ENCODE measurements at regions not wholly inside any gene's neighbourhood (a gene's known extent, or its start where the extent isn't known, plus 50 kb on each side); places are given as distances from the start of the nearest gene placed in this dataset.

GRCh38 chr18:50444539-50444938 is 69.7 kb downstream of the SKA1 start:
- DNase-seq (ENCODE audit: low read depth) = no peak

- DNase-seq (ENCODE audit: low read depth) = no peak
Measured at GRCh38 chr18:50446629-50447028, 71.8 kb downstream of the SKA1 start.

- no peak for DNase-seq (ENCODE audit: low read depth)
Measured at GRCh38 chr18:50447102-50447741, 72.4 kb downstream of the SKA1 start.

- DNase-seq (ENCODE audit: low read depth) = no peak
Measured at GRCh38 chr18:50447952-50448351, 73.1 kb downstream of the SKA1 start.

GRCh38 chr18:50451100-50451842 is 76.4 kb downstream of the SKA1 start:
- DNase-seq (ENCODE audit: low read depth) = no peak

- DNase-seq (ENCODE audit: low read depth) = no peak
Measured at GRCh38 chr18:50453014-50453680, 78.3 kb downstream of the SKA1 start.

GRCh38 chr18:50453732-50454131 is 78.9 kb downstream of the SKA1 start:
- DNase-seq (ENCODE audit: low read depth) = no peak

DNA sequence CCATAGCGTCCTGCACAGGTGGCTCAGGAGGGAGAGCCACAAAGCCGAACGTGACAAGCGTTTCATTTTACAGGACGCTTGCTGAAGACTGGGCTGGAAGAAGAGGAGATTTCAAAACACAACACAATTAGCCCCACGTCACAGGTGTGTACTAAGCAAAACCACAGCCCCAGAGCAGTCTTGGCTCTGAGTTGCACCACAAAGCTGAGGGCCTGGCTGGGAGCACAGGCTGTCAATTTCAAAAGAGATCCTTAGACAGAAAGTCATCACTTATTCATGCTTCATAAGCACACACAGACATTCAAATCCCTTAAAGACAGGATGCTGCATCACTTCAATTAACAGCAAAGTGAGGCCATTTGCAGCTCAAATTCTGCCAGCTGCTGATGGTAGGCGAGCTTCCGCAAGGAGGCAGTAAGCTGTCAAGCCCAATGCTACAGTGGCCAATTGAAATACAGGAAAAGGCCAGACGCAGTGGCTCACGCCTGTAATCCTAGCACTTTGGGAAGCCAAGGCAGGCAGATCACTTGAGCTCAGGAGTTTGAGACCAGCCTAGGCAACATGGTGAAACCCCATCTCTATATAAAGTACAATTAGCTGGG is 79.6 kb downstream of the SKA1 start:
- peak; percentile 11 for DNase-seq (ENCODE audit: low read depth)

- no peak for DNase-seq (ENCODE audit: low read depth)
Measured at GRCh38 chr18:50456285-50456684, 81.4 kb downstream of the SKA1 start.

DNA sequence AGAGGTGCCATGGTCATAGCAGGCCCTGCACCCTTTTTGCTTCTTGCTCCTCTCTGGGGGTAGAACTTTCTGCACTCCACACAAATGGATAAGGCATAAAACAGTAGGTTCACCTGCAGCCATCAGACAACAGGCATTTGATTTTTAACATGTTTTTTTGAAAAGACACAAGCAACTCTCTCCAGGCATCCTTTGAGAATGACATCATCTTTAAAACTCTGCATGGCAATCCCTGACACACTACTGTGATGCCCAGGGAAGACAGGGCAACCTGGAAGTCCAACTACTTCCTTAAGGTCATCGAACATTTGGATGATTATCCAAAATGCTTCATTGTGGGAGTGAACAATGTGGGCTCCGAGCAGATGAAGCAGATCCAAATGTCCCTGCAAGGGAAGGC is 82.8 kb downstream of the SKA1 start:
- DNase-seq (ENCODE audit: low read depth) = no peak

DNA sequence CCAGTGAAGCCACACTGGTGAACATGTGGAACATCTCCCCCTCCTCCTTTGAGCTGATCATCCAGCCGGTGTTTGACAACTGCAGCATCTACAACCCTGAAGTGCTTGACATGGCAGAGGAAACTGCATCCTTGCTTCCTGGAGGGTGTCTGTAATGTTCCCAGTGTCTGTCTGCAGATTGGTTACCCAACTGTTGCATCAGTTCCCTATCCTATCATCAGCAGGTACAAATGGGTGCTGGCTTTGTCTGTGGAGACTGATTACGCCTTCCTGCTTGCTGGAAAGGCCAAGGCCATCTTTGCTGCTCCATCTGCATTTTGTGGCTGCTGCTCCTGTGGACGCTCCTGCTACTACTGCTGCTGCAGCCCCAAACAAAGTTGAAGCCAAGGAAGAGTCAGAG is 83.5 kb downstream of the SKA1 start:
- no peak for DNase-seq (ENCODE audit: low read depth)

GRCh38 chr18:50458796-50459195 is 84.0 kb downstream of the SKA1 start:
- DNase-seq (ENCODE audit: low read depth) = no peak

DNA sequence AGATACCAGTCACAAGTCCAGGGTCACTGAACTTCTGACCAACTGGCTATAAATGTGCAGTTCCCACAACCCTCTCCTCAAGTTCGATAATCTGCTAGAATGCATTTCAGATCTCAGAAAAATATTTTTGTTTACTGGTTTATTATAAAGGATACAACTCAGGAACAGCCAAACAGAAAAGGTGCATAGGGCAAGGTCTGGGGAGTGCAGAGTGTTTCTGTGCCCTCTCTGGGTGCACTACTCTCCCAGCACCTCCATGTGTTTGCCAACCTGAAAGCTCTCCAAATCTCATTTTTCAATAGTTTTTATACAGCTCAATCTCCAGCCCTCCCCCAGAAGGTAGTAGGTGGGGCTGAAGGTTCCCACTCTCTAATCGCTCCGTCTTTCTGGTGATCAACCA is 85.2 kb downstream of the SKA1 start:
- no peak for DNase-seq (ENCODE audit: low read depth)

DNA sequence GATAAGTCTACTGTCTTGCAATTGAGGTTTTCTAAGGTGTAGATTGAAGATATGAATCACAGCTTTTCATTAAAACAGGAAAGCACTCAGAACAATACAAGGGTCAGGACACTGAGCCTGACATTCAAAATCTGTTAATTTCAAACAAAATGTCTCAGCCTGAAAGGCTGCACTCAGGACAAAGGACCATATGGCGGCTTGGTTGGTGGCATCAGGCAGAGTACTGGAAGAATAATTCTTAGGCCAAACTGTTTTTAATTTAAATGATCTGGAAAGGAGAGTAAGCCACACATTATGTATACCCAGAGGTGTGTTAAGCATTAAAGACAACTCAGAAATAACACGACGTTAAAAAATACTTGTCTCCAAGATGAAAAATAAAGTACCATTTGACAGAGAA is 85.9 kb downstream of the SKA1 start:
- DNase-seq (ENCODE audit: low read depth) = no peak

GRCh38 chr18:50461251-50461650 is 86.4 kb downstream of the SKA1 start:
- DNase-seq (ENCODE audit: low read depth) = no peak

GRCh38 chr18:50465211-50466153 is 90.6 kb downstream of the SKA1 start:
- peak; percentile 26 for DNase-seq (ENCODE audit: low read depth)

DNA sequence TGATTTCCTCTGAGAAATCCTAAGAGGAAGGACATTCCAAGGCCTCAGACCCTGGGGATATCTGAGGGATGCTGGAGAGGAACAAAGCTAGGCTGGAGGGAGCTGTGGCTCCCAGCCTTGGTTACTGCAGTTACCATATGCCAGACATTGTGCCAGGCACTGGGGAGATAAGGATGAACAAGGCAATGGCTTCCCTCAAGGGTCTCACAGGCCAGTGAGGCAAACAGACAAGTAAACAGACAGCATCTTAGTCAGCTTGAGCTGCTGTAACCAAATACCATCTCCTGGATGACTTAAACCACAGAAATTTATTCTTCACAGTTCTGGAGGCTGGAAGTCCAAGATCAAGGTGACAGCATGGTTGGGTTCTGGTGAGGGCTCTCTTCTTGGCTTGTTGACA is 91.8 kb downstream of the SKA1 start:
- DNase-seq (ENCODE audit: low read depth) = peak; percentile 30

DNA sequence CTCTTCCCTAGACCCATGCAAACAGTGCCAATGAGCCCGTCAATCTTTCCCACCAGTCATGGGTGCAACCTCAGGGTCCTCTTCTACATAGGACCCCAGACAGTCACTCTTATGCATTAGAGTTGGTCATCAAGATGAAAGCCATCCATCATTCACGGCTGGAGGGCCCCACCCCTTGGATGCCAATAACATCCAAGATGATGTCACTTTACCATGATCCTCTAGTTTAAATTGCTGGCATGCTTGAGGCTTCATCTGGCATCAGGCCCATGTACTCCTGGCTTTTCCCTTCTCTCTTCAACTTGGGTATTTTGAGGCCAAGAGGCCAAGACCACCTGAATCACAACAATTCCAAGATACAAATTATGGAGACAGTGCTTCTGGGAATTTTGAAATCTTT is 91.1 kb upstream of the MAPK4 start:
- no peak for DNase-seq (ENCODE audit: low read depth)

GRCh38 chr18:50469380-50469781 is 90.5 kb upstream of the MAPK4 start:
- no peak for DNase-seq (ENCODE audit: low read depth)

GRCh38 chr18:50472941-50473340 is 86.9 kb upstream of the MAPK4 start:
- no peak for DNase-seq (ENCODE audit: low read depth)

DNA sequence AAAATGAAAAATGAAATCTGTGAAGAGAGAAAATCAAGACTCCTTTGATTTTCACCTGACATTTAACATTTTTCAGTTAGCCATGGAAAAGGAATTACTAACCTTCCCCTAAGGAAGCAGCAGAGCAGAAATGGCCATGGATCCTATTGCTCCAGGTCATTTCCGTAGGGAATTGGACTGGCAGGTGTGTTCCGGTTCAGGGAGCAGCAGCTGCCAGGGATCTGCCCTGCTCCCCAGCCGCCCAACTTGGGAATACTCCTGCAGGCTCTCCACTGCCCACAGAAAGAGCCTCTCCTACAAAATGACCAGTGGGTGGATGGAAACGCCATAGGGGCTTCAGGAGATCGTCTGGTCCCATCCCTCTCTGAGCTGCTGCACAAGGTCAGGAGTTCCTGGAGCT is 86.0 kb upstream of the MAPK4 start:
- no peak for DNase-seq (ENCODE audit: low read depth)
